Uterus (tissue), 2 donors: ENCODE measurements at regions not wholly inside any gene's neighbourhood (a gene's known extent, or its start where the extent isn't known, plus 50 kb on each side); places are given as distances from the start of the nearest gene placed in this dataset.
"Not testable (repeated sequence)": the region's sequence is repeated elsewhere in the genome, so short reads cannot be mapped to it uniquely, and the experiment has no call there.

ENCODE experiments used
- CTCF ChIP-seq, 4 experiments: fragments of 200-600 bp in 2 of 4; fragments of 450-650 bp in 2 of 4; sonication (generic) in 2 of 4; IDR thresholded peaks; one replicate each; pipeline ENCODE4 v1.5.1; 2016 to 2019; ENCODE audit warnings: antibody characterized with exemption in 4 of 4, mild to moderate bottlenecking in 2 of 4, moderate library complexity in 1 of 4
- POLR2A ChIP-seq, 2 donors: fragments of 450-650 bp; IDR thresholded peaks; one replicate each; pipeline ENCODE4 v1.6.1; 2016; ENCODE audit warnings: antibody characterized with exemption in 2 of 2, mild to moderate bottlenecking in 1 of 2, moderate library complexity in 1 of 2

- TF ChIP-seq CTCF, POLR2A (IDR thresholded peaks at IDR 0.05): not testable (repeated sequence)
Measured at GRCh38 chr21:9754434-9754833, 766.9 kb upstream of the TPTE start.
